HFFc6 (cell line): ENCODE measurements at regions not wholly inside any gene's neighbourhood (a gene's known extent, or its start where the extent isn't known, plus 50 kb on each side); places are given as distances from the start of the nearest gene placed in this dataset.

Experiments
- DNase-seq: peaks from one replicate; pipeline ENCODE4 v3.0.0-alpha.2; 2018
- H3K27ac Mint-ChIP-seq: 2 replicates; pipeline ENCODE4 v1.8.0; 2020; ENCODE audit warnings: mild to moderate bottlenecking, mixed read lengths
- H3K27me3 Mint-ChIP-seq: 2 replicates; pipeline ENCODE4 v1.8.0; 2021; ENCODE audit warnings: mild to moderate bottlenecking, moderate library complexity, mixed read lengths; ENCODE audit not compliant: insufficient read depth
- H3K36me3 Mint-ChIP-seq: 2 replicates; pipeline ENCODE4 v1.8.0; 2021; ENCODE audit warnings: low read depth, mixed read lengths
- H3K4me1 Mint-ChIP-seq: 2 replicates; pipeline ENCODE4 v1.8.0; 2020; ENCODE audit warnings: low read depth, mixed read lengths
- H3K4me3 Mint-ChIP-seq: 2 replicates; pipeline ENCODE4 v1.8.0; 2020; ENCODE audit warnings: mild to moderate bottlenecking, moderate library complexity, mixed read lengths
- H3K9me3 Mint-ChIP-seq: 2 replicates; pipeline ENCODE4 v1.8.0; 2020; ENCODE audit warnings: mild to moderate bottlenecking, mixed read lengths
- TF ChIP-seq, protein P1 (sequence below): fragments of 200-600 bp; sonication (generic); IDR thresholded peaks from 2 replicates; pipeline ENCODE4 v1.5.0; 2021; ENCODE audit warnings: antibody characterized with exemption, mild to moderate bottlenecking

DNA sequence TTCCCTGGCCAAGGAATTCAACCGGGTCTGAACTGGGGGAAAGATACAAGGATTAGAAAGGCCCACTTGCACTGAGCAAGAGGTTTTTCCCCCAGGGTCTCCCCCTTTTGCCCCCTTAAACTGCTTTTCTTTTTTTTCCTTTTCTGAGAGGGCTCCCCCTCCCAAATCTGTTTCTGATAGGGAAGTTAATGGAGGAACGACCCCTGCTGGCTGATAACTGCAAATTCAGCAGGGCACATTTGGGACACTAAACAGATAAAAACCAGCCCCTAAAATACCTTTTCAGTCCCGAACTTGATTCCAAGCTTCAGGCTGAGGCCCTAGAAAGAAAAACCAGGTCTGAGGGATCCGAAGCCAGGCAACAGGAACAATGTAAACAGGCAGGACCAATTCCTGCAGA is 1012.4 kb upstream of the CRIM1 start:
- no peak for DNase-seq
- Mint-ChIP-seq H3K27ac (no peak overlapping the region), H3K4me3 (no peak overlapping the region), H3K27me3 (no peaks in the 10 kb centered on the region), H3K4me1 (no peaks in the 10 kb centered on the region), H3K36me3 (no peaks in the 10 kb centered on the region; the same call in 1 of the 2 replicates), H3K9me3 (peaks cover 23% of the 10 kb centered on the region)
- TF ChIP-seq, protein P1, sequence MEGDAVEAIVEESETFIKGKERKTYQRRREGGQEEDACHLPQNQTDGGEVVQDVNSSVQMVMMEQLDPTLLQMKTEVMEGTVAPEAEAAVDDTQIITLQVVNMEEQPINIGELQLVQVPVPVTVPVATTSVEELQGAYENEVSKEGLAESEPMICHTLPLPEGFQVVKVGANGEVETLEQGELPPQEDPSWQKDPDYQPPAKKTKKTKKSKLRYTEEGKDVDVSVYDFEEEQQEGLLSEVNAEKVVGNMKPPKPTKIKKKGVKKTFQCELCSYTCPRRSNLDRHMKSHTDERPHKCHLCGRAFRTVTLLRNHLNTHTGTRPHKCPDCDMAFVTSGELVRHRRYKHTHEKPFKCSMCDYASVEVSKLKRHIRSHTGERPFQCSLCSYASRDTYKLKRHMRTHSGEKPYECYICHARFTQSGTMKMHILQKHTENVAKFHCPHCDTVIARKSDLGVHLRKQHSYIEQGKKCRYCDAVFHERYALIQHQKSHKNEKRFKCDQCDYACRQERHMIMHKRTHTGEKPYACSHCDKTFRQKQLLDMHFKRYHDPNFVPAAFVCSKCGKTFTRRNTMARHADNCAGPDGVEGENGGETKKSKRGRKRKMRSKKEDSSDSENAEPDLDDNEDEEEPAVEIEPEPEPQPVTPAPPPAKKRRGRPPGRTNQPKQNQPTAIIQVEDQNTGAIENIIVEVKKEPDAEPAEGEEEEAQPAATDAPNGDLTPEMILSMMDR, result peak; percentile 58; the same call in 1 of the 2 replicates

DNA sequence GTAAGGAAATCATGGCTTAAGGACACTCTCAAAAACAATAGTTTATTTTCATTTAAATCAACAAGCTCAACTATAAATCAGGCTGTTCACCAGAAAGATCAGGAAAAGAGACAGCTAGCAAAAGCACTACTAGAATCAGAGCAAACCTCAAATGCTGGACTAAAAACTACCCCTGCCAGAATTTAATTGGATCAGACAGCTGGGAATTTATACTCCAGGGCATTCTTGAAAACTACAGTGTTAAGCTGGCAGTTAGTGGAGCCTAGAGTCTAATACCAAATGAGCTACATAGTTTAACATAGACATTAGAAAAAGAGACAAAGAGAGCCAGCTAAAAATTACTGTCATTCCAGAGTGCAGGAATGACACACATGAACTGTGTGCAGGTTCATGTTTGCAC is 1016.4 kb upstream of the CRIM1 start:
- no peaks in the 10 kb centered on the region; the same call in 1 of the 2 replicates for H3K36me3 Mint-ChIP-seq
- TF ChIP-seq, protein P1, result no peak
- H3K4me3 Mint-ChIP-seq, result no peak overlapping the region
- no peaks in the 10 kb centered on the region for H3K4me1 Mint-ChIP-seq
- no peak for DNase-seq
- H3K27me3 Mint-ChIP-seq, result no peaks in the 10 kb centered on the region; the same call in 1 of the 2 replicates
- H3K9me3 Mint-ChIP-seq, result peaks cover 36% of the 10 kb centered on the region
- H3K27ac Mint-ChIP-seq, result no peak overlapping the region

DNA sequence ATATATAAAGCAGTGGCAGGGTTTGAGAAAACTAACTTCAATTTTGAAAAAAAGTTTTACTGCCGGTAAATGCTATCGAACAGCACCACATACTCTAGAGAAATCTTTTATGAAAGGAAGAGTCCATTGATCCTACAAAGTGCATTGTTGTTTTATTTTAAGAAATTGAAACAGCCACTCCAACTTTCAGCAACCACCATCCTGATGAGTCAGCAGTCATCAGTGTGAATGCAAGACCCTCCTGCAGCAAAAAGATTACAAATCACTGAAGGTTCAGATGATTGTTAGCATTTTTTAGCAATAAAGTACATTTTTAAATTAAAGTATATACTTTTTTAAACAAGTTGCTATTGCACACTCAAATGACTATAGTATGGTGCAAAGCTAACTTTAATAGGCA is 1017.7 kb upstream of the CRIM1 start:
- TF ChIP-seq, protein P1, result no peak
- no peaks in the 10 kb centered on the region; the same call in 1 of the 2 replicates for H3K27me3 Mint-ChIP-seq
- H3K4me1 Mint-ChIP-seq, result no peaks in the 10 kb centered on the region
- peaks cover 39% of the 10 kb centered on the region for H3K9me3 Mint-ChIP-seq
- DNase-seq, result no peak
- H3K27ac Mint-ChIP-seq, result no peak overlapping the region
- H3K4me3 Mint-ChIP-seq, result no peak overlapping the region
- no peaks in the 10 kb centered on the region; the same call in 1 of the 2 replicates for H3K36me3 Mint-ChIP-seq

DNA sequence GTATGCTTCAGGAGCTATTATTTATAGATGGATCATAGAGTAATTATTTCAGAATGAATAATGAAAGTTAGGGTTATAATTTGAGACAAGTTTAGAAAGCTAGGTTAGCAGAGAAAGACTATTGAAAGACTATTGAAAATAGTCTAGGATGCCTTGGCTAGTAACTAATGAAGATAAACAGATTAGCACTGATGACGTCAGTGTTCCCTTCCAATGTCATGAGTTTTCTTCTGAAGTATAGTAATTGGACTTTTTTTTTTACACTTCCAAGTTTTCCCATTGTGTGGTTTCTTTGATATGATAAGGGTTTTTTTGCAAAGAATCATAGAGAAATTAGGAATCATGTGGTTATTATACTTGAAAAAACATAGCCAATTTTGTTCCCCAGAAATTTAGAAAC is 1041.5 kb upstream of the CRIM1 start:
- Mint-ChIP-seq H3K4me3 (no peak overlapping the region), H3K27me3 (no peaks in the 10 kb centered on the region), H3K27ac (no peak overlapping the region), H3K4me1 (no peaks in the 10 kb centered on the region), H3K9me3 (peaks cover 28% of the 10 kb centered on the region), H3K36me3 (no peaks in the 10 kb centered on the region)
- DNase-seq, result no peak
- TF ChIP-seq, protein P1, result no peak

DNA sequence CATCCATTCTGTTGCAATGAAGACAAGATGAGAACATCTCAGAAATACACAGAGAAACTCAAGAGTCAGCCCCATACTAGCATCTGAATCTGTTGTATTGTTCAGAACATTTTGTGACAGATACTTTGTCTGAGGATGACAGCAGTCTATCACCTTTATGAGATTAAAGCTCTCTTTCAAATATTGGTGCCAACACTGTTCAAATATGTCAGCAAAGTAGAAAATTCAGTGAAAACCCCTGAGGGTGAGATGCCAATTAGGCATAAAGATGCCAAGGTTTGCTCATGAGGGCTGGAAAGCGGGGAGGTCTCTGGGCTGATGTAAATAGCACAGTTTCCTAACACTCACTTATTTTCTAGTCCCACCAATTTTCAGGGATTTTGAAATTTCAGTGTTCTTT is 1054.2 kb upstream of the CRIM1 start:
- no peak overlapping the region for H3K4me3 Mint-ChIP-seq
- H3K36me3 Mint-ChIP-seq, result no peaks in the 10 kb centered on the region
- TF ChIP-seq, protein P1, result no peak

DNA sequence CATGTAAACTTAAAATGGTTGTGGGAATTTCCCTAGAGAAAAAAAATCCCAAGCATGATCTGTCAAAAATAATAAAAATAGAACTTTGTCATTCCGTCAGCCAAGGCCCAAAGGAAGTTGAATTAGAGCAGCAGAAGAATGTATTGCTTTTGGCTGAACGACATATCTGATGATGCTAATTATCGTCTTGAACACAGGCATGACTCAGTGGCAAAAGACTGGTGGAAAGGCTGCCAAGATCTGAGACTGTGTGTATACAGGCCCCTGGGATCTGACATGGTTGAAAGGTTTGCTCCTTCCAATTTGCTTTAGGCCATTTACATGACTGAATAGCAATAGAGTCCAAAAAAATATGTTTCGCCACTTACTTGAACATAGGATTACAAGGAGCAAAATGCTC is 1057.1 kb upstream of the CRIM1 start:
- peak; percentile 9 for DNase-seq
- H3K36me3 Mint-ChIP-seq, result peaks cover 1% of the 10 kb centered on the region; the same call in 1 of the 2 replicates

More for the DNA sequence above, 1054.2 kb upstream of the CRIM1 start:
- Mint-ChIP-seq H3K27ac (no peak overlapping the region), H3K9me3 (peaks cover 27% of the 10 kb centered on the region), H3K4me1 (no peaks in the 10 kb centered on the region), H3K27me3 (no peaks in the 10 kb centered on the region)
- DNase-seq, result no peak

More for the DNA sequence above, 1057.1 kb upstream of the CRIM1 start:
- H3K4me1 Mint-ChIP-seq, result no peaks in the 10 kb centered on the region
- no peak overlapping the region for H3K27ac Mint-ChIP-seq
- peaks cover 41% of the 10 kb centered on the region for H3K9me3 Mint-ChIP-seq
- H3K4me3 Mint-ChIP-seq, result no peak overlapping the region
- TF ChIP-seq, protein P1, result no peak
- no peaks in the 10 kb centered on the region for H3K27me3 Mint-ChIP-seq
